A172 (cell line): ENCODE measurements at regions not wholly inside any gene's neighbourhood (a gene's known extent, or its start where the extent isn't known, plus 50 kb on each side); places are given as distances from the start of the nearest gene placed in this dataset.

Source experiments
- DNase-seq: peaks from one replicate; pipeline ENCODE4 v3.0.0-alpha.2; 2015; ENCODE audit warnings: low spot score

GRCh38 chr10:44060221-44060620 lies 324.7 kb downstream of the CXCL12 start:
- DNase-seq = no peak

DNA sequence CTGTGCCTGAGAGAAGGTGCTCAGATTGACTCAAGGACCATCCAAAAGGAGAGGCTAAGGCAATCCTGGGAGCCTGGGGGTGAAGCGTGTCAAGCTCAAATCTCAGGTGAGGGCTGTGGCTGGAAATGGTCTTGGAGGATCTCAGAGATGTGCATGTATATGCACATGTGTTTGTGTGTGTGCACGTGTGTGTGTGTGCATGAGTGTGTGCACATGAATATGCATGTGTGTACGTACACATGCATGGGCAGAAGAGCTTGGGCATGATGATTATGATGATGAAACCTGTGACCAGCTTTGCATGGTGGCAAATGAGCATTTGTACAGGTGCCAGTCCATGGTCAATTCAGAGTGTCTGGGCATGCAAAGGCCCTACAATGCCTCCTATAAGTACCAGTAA lies 326.6 kb downstream of the CXCL12 start:
- no peak for DNase-seq

DNA sequence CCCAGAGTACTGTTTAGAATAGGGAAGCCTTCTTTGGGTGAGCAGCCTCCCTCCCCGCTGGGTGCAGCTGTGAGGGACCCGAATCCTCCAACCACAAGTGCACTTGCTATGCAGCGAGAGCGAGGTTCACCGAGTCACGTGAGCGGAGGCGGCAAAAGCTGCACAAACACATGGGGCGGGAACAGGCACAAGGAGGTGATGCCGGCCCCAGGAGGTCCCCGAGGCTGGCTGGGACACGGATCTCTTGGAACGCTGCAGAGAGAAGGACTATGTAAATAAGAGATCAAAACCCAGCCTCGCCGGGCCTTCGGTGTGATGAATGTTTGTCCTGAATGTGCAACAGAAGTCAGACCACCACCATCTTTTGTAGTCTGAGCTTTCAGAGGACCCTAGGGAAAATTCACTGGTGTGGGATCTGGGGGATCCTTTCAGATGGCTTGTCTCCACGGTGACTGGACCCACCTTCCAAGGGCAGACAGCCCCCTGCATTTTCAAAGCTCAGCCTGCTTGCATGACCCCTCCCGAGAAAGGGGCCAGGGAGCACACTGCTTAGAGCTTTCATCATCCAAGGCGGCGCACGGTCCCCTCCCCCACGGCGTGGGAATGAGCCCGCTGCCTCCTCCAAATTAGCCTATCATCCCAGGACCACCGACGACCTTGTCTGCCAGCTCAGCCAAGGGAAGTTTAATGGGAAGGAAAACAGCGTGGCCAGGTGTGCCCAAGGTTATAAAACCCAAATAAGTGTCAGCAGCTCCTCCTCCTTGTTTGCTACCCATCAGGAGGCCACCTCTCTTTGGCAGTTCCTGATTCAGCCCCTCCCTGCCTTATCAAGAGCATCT lies 327.7 kb downstream of the CXCL12 start:
- no peak for DNase-seq

DNA sequence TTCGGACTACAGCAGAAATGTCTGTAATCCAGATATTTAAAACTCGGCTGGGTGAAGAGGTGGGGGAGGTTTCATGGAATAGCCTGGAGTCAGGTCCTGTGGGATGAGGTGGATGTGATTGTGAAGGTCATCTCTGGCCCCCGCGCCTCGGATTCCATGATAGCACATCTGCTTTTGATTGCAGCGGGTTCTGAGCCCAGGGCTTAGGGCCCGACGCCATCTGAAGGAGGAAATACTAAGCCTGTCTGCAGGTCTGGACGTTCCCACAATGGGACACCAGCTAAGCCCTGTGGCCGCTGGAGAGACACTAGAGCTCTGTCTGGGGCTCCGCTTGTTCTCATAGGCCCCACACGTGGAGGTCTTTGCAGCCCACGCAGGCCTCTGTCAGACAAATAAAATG lies 328.7 kb downstream of the CXCL12 start:
- no peak for DNase-seq

- no peak for DNase-seq
Observed at GRCh38 chr10:44054046-44054445, 330.9 kb downstream of the CXCL12 start.

GRCh38 chr10:44053391-44053790 lies 331.5 kb downstream of the CXCL12 start:
- DNase-seq = no peak

GRCh38 chr10:44051584-44052385 lies 333.1 kb downstream of the CXCL12 start:
- DNase-seq = peak; percentile 66

DNA sequence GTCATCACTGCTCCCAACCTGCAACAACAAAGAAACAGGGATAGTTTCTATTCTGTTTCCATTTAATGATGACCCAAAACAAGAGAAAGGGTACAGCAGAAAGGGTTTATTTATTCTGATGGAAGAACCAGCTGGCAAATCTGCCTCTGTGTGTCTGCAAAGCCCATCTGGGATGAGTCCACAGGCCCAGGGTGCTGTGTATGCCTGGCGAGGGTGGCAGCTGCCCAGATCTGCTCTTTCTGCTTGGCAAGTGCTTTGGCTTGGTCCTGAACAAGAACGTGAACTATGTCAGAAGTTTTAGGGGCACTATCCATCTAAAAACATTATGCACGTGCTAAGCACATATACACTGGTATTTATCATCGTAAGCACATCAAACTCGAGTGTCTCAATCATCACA lies 333.8 kb downstream of the CXCL12 start:
- DNase-seq = no peak

DNA sequence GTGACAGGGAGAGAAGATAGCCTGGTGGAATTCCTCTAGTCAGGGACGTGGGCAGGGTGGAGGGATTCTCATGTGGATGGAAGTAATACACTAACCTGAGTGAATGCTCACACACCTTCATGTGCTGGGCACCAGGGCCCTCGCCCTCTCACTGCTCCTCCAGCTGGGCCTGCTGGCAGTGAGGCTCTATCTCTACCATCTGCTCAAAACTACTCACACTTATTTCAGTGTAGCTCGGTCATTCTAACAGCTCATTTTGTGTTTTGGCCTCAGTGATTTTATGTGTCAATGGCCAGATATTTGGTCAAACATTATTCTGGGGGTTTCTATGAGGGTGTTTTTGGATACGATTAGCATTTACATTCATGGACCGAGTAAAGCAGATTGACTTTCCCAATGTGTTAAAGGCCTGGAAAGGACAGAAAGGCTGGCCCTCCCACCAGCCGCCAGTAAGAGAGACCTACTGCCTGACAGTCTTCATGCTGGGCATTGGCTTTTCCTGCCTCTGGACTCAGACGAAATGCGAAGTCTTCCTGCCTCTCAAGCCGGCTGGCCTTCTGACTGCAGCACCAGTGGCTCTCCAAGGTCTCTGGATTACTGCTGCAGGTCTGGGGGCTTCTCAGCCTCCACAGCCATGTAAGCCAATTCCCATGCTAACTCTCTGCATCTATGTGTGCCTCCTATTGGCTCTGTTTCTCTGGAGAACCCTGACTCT lies 335.4 kb downstream of the CXCL12 start:
- DNase-seq = no peak

DNA sequence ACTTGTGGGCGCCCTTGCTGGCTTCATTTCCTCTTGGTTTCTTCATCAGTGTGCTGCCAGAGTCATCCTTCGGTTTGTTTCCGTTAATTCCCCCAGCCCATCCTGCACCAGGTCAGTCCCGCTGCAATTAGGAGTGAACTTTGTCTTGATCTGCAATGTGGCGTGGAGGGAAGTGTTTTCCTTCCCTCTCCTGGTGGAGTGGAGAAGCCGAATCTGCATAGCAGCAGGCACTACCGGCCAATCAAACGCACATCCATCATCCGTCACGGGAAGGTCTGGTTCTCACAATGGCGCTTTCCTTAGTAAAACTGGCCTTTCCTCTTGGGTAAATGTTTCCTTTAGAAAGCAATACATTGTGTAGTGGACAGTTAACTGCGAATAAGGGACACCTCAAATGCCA lies 337.5 kb downstream of the CXCL12 start:
- no peak for DNase-seq

DNA sequence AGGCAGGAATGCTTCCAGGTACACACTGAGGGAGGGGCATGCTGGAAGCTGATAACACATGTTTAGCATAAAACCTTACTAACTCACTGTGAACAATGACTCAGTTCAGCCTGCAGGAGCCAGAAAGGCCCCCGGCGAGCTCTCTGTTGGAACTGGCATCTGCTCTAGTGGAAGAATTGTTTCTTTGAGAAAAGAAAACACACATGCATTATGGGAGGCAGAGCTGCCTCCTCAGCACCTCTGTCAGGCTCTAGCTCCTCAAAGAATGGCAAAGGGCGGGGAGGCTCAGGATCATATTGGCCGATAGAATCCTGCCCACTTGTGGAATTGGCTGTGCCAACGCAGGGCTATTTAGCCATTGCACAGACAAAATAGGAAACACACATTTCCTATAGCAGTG lies 338.3 kb downstream of the CXCL12 start:
- no peak for DNase-seq

- no peak for DNase-seq
Observed at GRCh38 chr10:44045020-44045419, 339.9 kb downstream of the CXCL12 start.

GRCh38 chr10:44044549-44044948 lies 340.3 kb downstream of the CXCL12 start:
- no peak for DNase-seq

DNA sequence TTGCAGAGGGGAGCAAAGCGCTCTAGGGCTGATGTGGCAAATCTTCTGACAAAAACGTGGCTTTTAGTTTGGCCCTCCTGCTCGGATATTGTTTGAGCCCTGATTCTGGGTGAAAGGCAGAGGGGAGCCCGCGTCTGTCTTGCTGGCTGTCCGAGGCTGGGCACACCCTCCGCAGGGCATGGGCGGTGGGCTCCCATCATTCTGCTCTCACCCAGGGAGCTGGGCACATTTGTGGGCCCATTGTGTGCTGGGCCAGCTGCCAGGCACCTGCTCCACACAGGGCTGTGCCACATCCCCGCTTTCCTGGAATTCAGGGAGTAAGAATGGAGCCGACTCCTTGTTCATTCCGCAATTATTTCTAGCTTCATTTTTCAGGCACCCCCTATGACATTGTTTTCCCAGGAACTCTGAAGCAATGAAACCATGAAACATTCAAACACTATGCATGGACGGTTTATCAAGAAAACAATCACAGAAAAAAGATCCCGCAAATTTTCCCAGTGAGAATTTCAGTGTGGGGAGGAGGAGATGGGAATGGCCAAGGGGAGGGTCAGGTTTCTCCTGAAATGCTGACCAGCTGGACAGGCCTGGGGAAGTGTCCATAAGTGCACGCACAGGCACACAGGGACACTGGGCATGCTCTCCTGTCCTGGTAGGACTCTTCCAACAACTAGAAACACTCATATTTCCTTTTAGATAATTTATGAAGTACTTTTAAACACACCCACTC lies 341.1 kb downstream of the CXCL12 start:
- no peak for DNase-seq

- no peak for DNase-seq
Observed at GRCh38 chr10:44042926-44043602, 341.8 kb downstream of the CXCL12 start.

- DNase-seq = no peak
Observed at GRCh38 chr10:44042075-44042770, 342.7 kb downstream of the CXCL12 start.

DNA sequence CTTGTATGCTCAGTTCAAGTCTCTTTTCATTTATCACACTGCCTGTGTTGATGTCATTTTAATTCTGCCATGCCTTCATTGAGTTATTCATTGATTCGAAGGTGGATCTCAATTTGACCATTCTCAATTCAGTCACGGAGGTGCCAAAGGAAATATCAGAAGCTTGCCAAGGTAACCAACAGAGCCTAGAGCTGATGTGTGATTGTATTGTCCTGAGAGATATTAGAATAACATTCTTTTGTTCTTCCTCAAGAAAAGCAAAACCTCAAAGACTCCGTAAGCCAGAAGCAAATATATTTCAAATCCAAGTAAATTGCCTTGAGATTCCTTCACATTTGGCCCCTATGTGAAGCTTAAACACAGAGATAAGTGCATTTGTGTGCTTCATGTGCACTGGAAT lies 345.3 kb downstream of the CXCL12 start:
- DNase-seq = no peak

GRCh38 chr10:44036425-44036824 lies 348.5 kb downstream of the CXCL12 start:
- no peak for DNase-seq

GRCh38 chr10:44035474-44036197 lies 349.3 kb downstream of the CXCL12 start:
- DNase-seq = no peak

GRCh38 chr10:44034946-44035345 lies 350.0 kb downstream of the CXCL12 start:
- DNase-seq = no peak
